ENCODE measurements at regions not wholly inside any gene's neighbourhood (a gene's known extent, or its start where the extent isn't known, plus 50 kb on each side); places are given as distances from the start of the nearest gene placed in this dataset.

DNA sequence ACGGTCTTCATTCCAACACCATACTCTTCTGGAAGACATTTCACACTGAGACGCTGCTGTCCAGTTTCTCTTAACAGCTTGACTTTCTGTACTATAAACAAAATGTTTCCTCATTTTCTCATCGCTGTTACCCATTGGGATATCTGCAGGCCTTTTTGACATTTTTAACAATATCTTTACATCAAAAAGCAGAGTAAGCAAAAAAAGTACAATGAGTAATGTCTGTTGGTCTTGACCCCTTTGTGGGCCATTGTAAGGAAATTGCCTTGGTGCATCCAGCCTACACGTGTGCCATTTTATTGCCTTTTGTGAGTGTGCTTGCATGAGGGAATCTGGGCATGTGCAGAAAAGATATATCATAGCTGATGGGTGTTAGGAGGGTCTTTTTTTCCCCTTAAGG lies 129.1 kb upstream of the MANEA start:
- H3K27me3 ChIP-seq, result no peaks in the 10 kb centered on the region
- no peaks in the 10 kb centered on the region for H4K20me1 ChIP-seq
- H3K27ac ChIP-seq, result no peak overlapping the region
- H3K4me2 ChIP-seq, result no peak overlapping the region
- no peaks in the 10 kb centered on the region for H3K36me3 ChIP-seq
- H3K9ac ChIP-seq, result no peak overlapping the region
- no peaks in the 10 kb centered on the region for H3K4me1 ChIP-seq
- no peak overlapping the region for H3K4me3 ChIP-seq
- no peak for TF ChIP-seq Cebpa-rat (IDR thresholded peaks at IDR 0.05)
- no peaks in the 10 kb centered on the region for H3K9me3 ChIP-seq

GRCh38 chr6:95469511-95469910 lies 107.8 kb upstream of the MANEA start:
- H4K20me1 ChIP-seq, result no peaks in the 10 kb centered on the region
- H3K4me2 ChIP-seq, result no peak overlapping the region
- no peaks in the 10 kb centered on the region for H3K9me3 ChIP-seq
- H3K27me3 ChIP-seq, result no peaks in the 10 kb centered on the region
- TF ChIP-seq Cebpa-rat (IDR thresholded peaks at IDR 0.05), result no peak
- H3K4me1 ChIP-seq, result peaks cover 13% of the 10 kb centered on the region
- H3K36me3 ChIP-seq, result no peaks in the 10 kb centered on the region
- H3K9ac ChIP-seq, result no peak overlapping the region
- no peak overlapping the region for H3K27ac ChIP-seq
- no peak overlapping the region for H3K4me3 ChIP-seq

DNA sequence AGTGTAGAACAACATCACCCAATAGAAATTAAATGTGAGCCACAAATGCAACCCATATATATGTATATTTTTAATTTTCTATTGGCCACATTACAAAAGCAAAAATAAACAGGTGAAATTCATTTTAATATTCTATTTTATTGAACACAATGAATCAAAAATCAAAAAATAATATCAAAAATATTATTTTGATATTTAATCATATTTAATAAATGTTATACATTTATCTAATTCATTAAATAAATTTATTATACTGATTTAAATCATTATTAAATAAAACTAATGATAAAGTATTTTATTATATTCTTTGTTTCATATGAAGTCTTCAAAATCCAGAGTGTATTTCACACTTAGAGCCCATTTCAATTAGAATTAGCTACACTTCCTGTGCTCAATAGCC lies 98.4 kb upstream of the MANEA start:
- H3K9me3 ChIP-seq, result no peaks in the 10 kb centered on the region
- no peaks in the 10 kb centered on the region for H4K20me1 ChIP-seq
- no peak for TF ChIP-seq Cebpa-rat (IDR thresholded peaks at IDR 0.05)
- H3K4me1 ChIP-seq, result no peaks in the 10 kb centered on the region
- H3K4me3 ChIP-seq, result no peak overlapping the region
- no peaks in the 10 kb centered on the region for H3K27me3 ChIP-seq
- no peak overlapping the region for H3K9ac ChIP-seq
- no peaks in the 10 kb centered on the region for H3K36me3 ChIP-seq
- no peak overlapping the region for H3K27ac ChIP-seq
- H3K4me2 ChIP-seq, result no peak overlapping the region

DNA sequence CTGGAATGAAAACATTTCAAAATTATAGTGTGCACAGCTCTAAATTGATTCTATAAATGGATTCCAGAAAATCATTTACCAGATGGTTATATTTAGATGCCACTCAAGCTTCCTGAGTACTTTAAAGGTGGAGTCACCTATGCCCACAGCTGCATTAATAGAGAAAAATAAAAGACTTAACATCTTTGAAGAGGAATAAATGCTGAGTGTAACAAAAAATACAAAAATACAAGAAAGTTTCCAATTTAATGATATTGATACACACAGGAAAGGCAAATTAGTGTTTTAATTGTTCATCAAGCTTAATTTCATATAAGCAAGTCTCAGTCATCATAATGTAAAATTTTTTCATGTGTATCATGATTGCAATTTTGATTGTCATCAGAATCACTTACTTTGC lies 89.5 kb upstream of the MANEA start:
- no peak for TF ChIP-seq Cebpa-rat (IDR thresholded peaks at IDR 0.05)
- H4K20me1 ChIP-seq, result no peaks in the 10 kb centered on the region
- H3K36me3 ChIP-seq, result no peaks in the 10 kb centered on the region
- H3K4me1 ChIP-seq, result no peaks in the 10 kb centered on the region
- no peak overlapping the region for H3K4me3 ChIP-seq
- H3K9me3 ChIP-seq, result no peaks in the 10 kb centered on the region
- no peak overlapping the region for H3K4me2 ChIP-seq
- no peak overlapping the region for H3K9ac ChIP-seq
- H3K27ac ChIP-seq, result no peak overlapping the region
- no peaks in the 10 kb centered on the region for H3K27me3 ChIP-seq

- no peaks in the 10 kb centered on the region for H3K9me3 ChIP-seq
- TF ChIP-seq Cebpa-rat (IDR thresholded peaks at IDR 0.05), result no peak
- H3K9ac ChIP-seq, result no peak overlapping the region
- H3K27me3 ChIP-seq, result no peaks in the 10 kb centered on the region
- no peak overlapping the region for H3K27ac ChIP-seq
- no peaks in the 10 kb centered on the region for H4K20me1 ChIP-seq
- no peaks in the 10 kb centered on the region for H3K4me1 ChIP-seq
- no peaks in the 10 kb centered on the region for H3K36me3 ChIP-seq
- no peak overlapping the region for H3K4me2 ChIP-seq
- no peak overlapping the region for H3K4me3 ChIP-seq
Observed at GRCh38 chr6:95489185-95489863, 88.0 kb upstream of the MANEA start.

- Histone ChIP-seq H3K27ac (no peak overlapping the region), H3K9me3 (peaks cover 13% of the 10 kb centered on the region), H4K20me1 (no peaks in the 10 kb centered on the region), H3K4me1 (no peaks in the 10 kb centered on the region), H3K27me3 (no peaks in the 10 kb centered on the region), H3K9ac (no peak overlapping the region), H3K36me3 (no peaks in the 10 kb centered on the region), H3K4me2 (no peak overlapping the region), H3K4me3 (no peak overlapping the region)
- no peak for TF ChIP-seq Cebpa-rat (IDR thresholded peaks at IDR 0.05)
Observed at GRCh38 chr6:95496769-95497426, 80.4 kb upstream of the MANEA start.

DNA sequence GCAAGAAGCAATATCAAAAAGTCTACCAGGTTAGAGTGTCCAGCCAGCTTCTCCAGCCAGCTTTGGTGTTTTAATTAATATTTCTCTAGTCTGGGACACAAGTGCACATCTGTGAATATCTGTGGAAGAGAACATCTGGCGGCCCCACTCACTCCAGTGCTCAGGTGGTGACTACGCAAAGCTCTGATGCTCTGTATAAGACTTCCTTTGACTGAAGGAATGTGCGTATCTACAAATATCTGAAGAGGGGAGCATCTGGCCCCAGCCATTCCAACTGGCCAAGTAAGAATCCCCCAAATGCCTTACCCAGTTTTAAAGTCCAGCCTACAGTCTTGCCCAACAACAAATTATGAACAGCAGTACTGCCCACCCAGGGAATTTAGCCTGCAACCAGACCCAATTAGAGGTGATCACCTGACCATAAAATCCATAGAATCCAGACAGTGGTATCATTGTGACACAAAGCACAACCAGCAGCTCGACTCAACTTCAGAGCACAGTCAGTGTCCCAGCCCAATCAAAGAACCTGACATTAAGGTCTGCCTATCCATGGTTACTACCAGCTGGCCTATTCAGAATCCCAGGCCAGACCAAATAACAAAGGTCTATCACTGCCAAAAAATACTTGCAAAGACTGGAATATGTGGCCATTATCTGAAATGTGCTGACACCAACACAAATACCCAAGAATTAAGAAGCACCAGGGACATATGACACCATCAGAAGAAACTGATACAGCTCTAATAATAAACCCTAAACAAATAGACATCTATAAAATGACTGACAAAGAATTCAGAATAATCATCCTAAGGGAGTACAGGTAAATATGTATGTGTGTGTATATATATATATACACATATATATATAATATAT lies 76.1 kb upstream of the MANEA start:
- Histone ChIP-seq H4K20me1 (no peaks in the 10 kb centered on the region), H3K4me1 (no peaks in the 10 kb centered on the region), H3K9ac (no peak overlapping the region), H3K36me3 (no peaks in the 10 kb centered on the region), H3K27me3 (no peaks in the 10 kb centered on the region), H3K9me3 (peaks cover 18% of the 10 kb centered on the region), H3K4me2 (no peak overlapping the region), H3K27ac (no peak overlapping the region), H3K4me3 (no peak overlapping the region)
- no peak for TF ChIP-seq Cebpa-rat (IDR thresholded peaks at IDR 0.05)

DNA sequence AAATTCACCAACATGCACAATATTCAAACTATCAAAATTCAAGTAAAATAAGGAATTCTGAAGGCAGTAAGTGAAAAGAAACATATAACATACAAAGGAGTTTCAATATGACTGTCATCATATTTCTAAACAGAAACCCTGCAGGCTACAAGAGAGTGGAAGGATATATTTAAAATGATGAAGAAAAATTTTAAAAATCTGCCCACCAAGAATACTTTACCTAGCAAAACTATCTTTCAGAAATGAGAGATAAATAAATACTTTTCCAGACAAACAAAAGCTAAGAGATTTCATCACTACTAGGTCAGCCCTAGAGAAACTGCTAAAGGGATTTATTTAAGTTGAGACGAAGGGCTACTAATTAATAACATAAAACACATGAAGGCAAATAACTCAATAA lies 73.8 kb upstream of the MANEA start:
- H3K4me1 ChIP-seq, result no peaks in the 10 kb centered on the region
- no peak overlapping the region for H3K27ac ChIP-seq
- 0 out of 2 replicates have a peak, but pooled peaks cover 5% of the 10 kb centered on the region for H3K9me3 ChIP-seq
- no peaks in the 10 kb centered on the region for H4K20me1 ChIP-seq
- H3K27me3 ChIP-seq, result no peaks in the 10 kb centered on the region
- H3K4me2 ChIP-seq, result no peak overlapping the region
- H3K4me3 ChIP-seq, result no peak overlapping the region
- no peaks in the 10 kb centered on the region for H3K36me3 ChIP-seq
- TF ChIP-seq Cebpa-rat (IDR thresholded peaks at IDR 0.05), result no peak
- H3K9ac ChIP-seq, result no peak overlapping the region

- Histone ChIP-seq H4K20me1 (no peaks in the 10 kb centered on the region), H3K27me3 (no peaks in the 10 kb centered on the region), H3K9ac (no peak overlapping the region), H3K36me3 (no peaks in the 10 kb centered on the region), H3K27ac (no peak overlapping the region), H3K4me3 (no peak overlapping the region), H3K4me2 (no peak overlapping the region), H3K4me1 (no peaks in the 10 kb centered on the region), H3K9me3 (no peaks in the 10 kb centered on the region)
- no peak for TF ChIP-seq Cebpa-rat (IDR thresholded peaks at IDR 0.05)
Observed at GRCh38 chr6:95511404-95511803, 65.9 kb upstream of the MANEA start.

- Histone ChIP-seq H4K20me1 (no peaks in the 10 kb centered on the region), H3K27ac (no peak overlapping the region), H3K4me2 (no peak overlapping the region), H3K9ac (no peak overlapping the region), H3K36me3 (no peaks in the 10 kb centered on the region), H3K9me3 (no peaks in the 10 kb centered on the region), H3K4me1 (no peaks in the 10 kb centered on the region), H3K4me3 (no peak overlapping the region), H3K27me3 (no peaks in the 10 kb centered on the region)
- TF ChIP-seq Cebpa-rat (IDR thresholded peaks at IDR 0.05), result no peak
Observed at GRCh38 chr6:95515975-95516374, 61.4 kb upstream of the MANEA start.
